GM11168 (cell line): ENCODE measurements at regions not wholly inside any gene's neighbourhood (a gene's known extent, or its start where the extent isn't known, plus 50 kb on each side); places are given as distances from the start of the nearest gene placed in this dataset.

ENCODE experiments used
- in situ Hi-C: fragments of 300-500 bp; cut with MboI; formaldehyde crosslinking; loops from one replicate; pipeline ENCODE4 v1.12.0; 2022; ENCODE audit warnings: low sequenced_read_pairs; ENCODE audit not compliant: unreplicated experiment

DNA sequence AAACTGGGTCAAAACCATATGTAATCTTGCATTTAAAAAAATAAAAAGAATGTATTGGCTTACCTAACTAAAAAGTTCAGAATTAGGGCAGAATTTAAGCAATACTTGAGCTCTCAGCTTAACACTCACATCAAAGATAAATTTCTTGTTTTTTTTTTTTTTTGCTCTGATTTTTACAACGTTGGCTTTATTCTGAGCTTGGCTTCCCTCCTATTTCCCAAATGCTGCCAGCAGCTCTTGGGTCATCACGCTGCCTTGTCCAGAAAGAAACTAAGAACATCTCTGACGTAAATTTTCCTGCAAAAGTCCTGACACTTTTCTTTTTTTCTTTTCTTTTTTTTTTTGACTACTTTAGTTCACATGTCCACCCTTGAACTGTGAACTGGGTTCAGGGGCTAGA is 150.6 kb upstream of the TGFBR2 start:
- in situ Hi-C loops: no loop called here

- in situ Hi-C loops: no loop called here
These were observed 150.1 kb upstream of the TGFBR2 start for GRCh38 chr3:30456264-30456663.

DNA sequence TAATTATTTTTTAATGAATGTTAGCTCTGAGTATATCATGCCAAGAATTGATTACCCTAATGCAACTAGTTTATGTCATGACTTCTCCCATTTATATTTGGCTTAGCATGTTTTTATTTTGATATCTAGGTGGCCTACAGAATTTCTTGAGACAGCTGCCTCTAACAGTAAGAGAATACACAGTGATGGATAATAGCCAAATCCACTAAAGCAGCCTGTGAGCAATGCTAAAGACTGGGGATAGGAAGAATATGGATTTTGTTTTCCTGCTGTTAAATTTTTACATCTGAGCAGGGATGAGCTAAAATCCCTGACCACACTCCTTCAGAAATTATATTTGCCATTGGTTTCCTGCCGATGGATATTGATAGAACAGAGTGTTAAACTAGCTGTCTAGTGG is 149.3 kb upstream of the TGFBR2 start:
- in situ Hi-C loops: no loop called here

DNA sequence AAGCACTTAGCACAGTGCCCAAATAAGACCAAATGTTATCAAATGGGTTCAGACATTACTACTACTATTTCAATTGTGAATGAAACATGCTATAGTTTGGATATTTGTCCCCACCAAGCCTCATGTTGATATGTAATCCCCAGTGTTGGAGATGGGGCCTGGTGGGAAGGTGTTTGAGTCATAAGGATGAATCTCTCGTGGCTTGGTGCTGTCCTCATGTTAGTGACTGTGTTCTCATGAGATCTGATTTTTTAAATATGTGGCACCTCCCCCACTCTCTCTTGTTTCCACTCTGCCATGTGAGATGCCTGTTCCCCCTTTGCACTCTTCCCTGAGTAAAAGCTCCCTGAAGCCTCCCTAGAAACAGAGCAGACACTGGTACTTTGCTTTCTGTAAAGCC is 148.7 kb upstream of the TGFBR2 start:
- in situ Hi-C loops: no loop called here

DNA sequence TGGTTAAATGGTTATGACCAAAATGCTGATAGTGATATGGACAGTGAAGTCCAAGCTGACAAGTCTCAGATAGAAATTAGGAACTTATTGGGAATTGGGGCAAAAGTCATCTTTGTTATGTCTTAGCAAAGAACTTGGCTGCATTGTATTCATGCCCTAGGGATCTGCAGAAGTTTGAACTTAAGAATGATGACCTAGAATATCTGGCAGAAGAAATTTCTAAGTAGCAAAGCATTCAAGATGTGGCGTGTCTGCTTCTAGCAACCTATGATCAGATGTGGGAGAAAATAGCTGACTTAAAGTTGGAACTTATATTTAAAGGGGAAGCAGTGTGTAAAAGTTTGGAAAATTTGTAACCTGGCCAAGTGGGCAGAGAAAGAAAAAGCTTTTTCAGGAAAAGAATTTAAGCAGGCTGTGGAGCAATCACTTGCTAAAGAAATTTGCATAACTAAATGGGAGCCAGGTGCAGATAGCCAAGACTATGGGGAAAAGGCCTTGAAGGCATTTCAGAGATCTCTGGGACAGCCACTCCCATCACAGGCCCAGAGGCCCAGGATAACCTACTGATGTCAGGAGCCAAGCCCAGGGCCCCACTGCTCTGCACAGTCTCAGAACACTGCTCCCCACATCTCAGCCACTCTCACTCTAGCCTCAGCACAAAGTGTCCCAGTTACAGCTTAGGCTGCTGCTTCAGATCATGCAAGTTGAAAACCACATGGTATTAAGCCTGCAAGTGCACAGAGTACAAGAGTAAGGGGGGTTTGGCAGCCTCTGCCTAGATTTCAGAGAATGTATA is 147.8 kb upstream of the TGFBR2 start:
- in situ Hi-C loops: no loop called here

GRCh38 chr3:30461311-30461710 is 145.1 kb upstream of the TGFBR2 start:
- in situ Hi-C loops: no loop called here

GRCh38 chr3:30462721-30463470 is 143.5 kb upstream of the TGFBR2 start:
- in situ Hi-C loops: no loop called here

GRCh38 chr3:30464381-30464780 is 142.0 kb upstream of the TGFBR2 start:
- in situ Hi-C loops: no loop called here

- in situ Hi-C loops: no loop called here
These were observed 140.9 kb upstream of the TGFBR2 start for GRCh38 chr3:30465454-30465853.

DNA sequence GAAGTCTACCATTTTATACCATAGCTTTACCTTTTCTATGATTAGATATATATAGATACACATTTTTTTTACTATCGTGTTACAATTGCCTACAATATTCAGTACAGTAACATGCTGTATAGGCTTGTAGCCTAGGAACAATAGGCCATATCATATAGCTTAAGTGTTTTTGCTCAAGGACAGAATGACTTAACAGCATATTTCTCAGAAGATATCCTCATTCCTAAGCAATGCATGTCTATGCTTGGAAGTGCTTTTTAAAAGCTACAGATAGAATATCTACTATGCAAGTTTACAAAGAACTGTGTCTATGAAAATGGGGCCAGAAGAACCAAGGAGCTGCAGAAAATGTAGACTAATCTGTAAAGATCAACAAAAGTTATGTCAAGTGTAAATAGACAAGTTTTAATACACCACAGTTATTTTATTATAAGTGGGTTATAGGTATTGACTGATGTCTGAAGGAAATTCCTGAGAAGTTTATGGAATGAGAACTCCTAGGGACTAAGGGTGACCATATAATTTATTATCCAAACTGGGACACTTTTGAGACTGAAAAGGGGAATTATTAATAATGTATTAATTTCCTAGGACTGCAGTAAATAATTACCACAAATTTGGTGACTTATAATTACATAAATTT is 138.7 kb upstream of the TGFBR2 start:
- in situ Hi-C loops: no loop called here

DNA sequence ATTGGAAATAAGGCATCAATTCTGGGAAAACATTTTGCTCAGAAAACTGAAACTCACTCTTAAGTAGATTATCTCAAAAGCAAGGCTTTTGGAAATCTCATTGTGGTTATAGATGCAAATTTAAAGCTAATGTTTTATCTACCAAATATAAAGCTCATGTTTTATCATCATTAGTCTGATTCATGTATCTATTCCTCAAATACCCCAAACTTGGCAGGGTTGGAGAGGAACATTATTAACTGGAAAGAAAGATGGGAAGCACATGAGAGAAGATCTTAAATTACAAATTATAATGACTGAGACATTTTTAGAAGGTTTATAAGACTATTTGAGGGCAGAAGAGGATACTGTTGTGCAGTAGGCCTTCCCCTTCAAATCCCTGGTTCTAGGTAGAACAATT is 137.3 kb upstream of the TGFBR2 start:
- in situ Hi-C loops: no loop called here

DNA sequence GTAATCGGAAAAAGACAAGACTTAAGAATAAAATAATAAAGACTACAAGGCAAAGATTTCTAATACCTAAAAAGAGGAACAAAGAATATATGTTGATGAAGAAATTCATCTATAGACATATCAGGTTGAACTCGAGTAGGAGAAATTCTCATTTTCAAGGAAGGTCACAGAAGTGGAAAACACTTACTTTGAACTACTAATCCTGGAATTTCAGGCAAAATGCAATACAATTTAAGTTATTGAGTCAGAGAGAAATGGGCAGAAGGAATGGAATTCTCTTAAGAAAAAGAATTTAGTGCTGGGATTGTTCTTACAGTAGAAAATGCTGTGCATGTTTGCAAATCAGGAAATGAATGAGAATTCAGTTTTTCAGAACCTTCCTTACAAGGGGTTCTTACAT is 135.9 kb upstream of the TGFBR2 start:
- in situ Hi-C loops: no loop called here

DNA sequence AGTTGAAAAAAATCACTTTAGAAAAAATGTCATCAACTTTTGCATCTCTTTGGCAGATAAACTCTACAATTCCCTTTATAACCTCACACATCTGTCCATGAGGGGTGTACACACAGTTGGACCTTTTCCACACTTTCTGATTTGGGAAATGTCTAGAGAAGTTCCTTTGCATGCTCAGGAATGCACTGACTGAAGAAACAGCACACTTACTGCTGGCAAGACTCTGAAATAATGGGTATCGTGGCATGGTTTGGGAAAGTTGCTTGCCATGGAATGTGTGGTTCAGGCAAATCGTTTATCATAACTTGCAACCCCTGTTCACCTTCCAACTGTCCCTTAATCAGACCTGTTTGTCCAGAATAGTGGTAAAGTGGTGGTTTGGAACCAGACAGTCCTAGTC is 135.3 kb upstream of the TGFBR2 start:
- in situ Hi-C loops: no loop called here

- in situ Hi-C loops: no loop called here
These were observed 134.5 kb upstream of the TGFBR2 start for GRCh38 chr3:30471796-30472489.

GRCh38 chr3:30473374-30474051 is 132.9 kb upstream of the TGFBR2 start:
- in situ Hi-C loops: no loop called here

DNA sequence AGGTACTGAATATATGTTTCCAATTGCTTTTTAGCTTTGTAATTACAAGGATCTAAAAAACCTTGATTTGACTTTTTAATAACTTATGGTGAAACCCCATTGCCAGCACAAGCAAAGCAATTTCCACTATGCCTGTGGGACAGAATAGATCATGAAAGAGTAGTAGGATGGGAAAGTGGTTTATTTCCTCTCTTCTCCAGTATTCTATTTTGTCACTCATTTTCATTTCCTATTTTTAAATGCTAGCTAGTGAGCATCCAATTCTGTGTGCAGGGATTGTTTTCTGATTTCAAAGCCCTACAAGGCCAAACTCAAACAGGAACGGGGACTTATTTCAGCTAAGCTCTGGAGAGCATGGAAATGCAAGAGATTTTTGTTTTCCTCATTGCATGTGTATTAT is 132.0 kb upstream of the TGFBR2 start:
- in situ Hi-C loops: no loop called here

DNA sequence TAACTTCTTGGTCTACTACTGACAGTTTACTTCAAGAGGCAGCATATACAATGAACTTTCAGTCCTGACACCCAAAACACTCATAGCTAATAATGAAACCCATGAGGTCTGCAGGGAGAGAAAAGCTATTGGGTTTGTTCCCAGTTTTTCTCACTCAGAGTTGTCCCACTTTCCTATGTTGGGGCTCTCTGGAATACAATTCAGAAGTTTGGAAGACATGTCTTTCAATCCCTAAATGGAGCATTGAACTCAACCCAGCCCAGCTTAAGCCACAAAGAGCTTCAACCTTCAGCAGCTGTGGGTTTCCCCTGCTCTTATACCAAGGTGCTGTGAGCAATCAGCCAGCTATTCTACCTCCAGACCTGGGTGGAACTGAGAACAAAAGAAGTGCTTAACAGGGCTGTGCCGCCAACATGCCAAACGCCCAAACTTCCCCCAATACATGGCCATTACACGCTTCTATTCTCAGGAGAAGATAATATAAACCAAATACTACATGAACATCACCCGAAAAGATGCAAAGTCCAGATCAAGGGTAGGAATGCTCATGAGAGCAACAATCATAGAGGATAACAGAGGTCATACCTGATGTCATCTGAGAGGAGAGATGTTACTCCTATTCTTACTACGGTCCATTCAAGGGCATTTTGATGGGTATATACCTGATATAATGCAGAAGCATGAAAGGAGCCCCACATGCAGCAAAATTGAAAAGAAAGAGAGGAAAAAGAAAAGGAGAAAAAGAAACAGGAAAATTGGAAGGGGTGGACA is 131.2 kb upstream of the TGFBR2 start:
- in situ Hi-C loops: no loop called here

- in situ Hi-C loops: no loop called here
These were observed 130.6 kb upstream of the TGFBR2 start for GRCh38 chr3:30475809-30476178.

DNA sequence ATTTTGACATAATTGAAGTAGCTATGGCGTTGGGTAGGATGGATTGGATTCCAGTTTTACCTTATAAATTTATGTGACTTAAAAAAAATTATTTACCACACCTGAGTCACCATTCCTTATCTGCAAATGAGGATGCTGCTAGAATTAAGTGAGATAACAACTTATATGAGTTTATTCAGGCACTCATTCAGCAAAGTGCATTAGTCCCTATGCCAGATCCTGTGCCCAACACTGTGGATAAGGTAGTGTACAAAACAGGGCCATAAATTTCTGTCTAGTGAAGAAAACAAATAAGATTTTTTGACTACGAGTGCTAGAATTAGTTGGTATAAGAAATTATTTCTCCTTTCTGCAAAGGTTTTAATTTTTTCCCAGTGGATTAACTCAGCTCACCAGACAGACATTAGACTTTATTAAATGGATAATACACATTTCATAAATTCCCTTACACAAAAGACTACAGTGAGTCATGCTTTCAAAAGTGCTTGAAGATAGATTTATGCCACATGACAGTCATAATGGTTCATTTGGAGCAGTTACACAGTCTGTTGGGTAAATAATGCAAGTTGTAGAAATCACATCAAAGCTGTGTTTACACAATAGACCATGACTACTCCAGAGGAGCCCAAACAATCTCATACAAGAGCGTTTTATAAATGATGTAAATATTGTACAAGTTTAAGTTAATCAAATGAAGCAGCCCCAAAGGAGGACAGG is 129.9 kb upstream of the TGFBR2 start:
- in situ Hi-C loops: no loop called here
